ENCODE measurements at regions not wholly inside any gene's neighbourhood (a gene's known extent, or its start where the extent isn't known, plus 50 kb on each side); places are given as distances from the start of the nearest gene placed in this dataset.

- TF ChIP-seq POLR2A (IDR thresholded peaks at IDR 0.05) (no peak), CTCF (IDR thresholded peaks at IDR 0.05) (no peak)
These were observed 58.1 kb upstream of the ESR1 start for GRCh38 chr6:151749341-151749740.
